ENCODE measurements at regions not wholly inside any gene's neighbourhood (a gene's known extent, or its start where the extent isn't known, plus 50 kb on each side); places are given as distances from the start of the nearest gene placed in this dataset.
"Not testable (repeated sequence)": the region's sequence is repeated elsewhere in the genome, so short reads cannot be mapped to it uniquely, and the experiment has no call there.

GRCh38 chrX:138866643-138867042, 155.1 kb upstream of the FGF13 start:
- no peak for TF ChIP-seq POLR2A (IDR thresholded peaks at IDR 0.05; ENCODE audit: low read depth, low read length)
- TF ChIP-seq TAF1 (IDR thresholded peaks at IDR 0.05; ENCODE audit: borderline replicate concordance, low read depth, low read length): no peak
- TF ChIP-seq POLR2AphosphoS5 (IDR thresholded peaks at IDR 0.05; ENCODE audit: low read depth, low read length): no peak
- DNase-seq (ENCODE audit: insufficient read length) (no peak), FAIRE-seq (no peak)

- FAIRE-seq (no peak), DNase-seq (ENCODE audit: insufficient read length) (no peak)
- no peak for TF ChIP-seq POLR2AphosphoS5 (IDR thresholded peaks at IDR 0.05; ENCODE audit: low read depth, low read length)
- no peak for TF ChIP-seq POLR2A (IDR thresholded peaks at IDR 0.05; ENCODE audit: low read depth, low read length)
- no peak for TF ChIP-seq TAF1 (IDR thresholded peaks at IDR 0.05; ENCODE audit: borderline replicate concordance, low read depth, low read length)
These were observed 153.7 kb upstream of the FGF13 start for GRCh38 chrX:138865093-138865649.

- TF ChIP-seq POLR2AphosphoS5 (IDR thresholded peaks at IDR 0.05; ENCODE audit: low read depth, low read length) (no peak), POLR2A (IDR thresholded peaks at IDR 0.05; ENCODE audit: low read depth, low read length) (no peak), TAF1 (IDR thresholded peaks at IDR 0.05; ENCODE audit: borderline replicate concordance, low read depth, low read length) (no peak)
- no peak for FAIRE-seq
- no peak for DNase-seq (ENCODE audit: insufficient read length)
These were observed 147.9 kb upstream of the FGF13 start for GRCh38 chrX:138859421-138859820.

GRCh38 chrX:138858951-138859350, 147.4 kb upstream of the FGF13 start:
- FAIRE-seq: no peak

GRCh38 chrX:138858438-138858837, 146.9 kb upstream of the FGF13 start:
- no peak for FAIRE-seq
- TF ChIP-seq POLR2AphosphoS5 (IDR thresholded peaks at IDR 0.05; ENCODE audit: low read depth, low read length) (no peak), TAF1 (IDR thresholded peaks at IDR 0.05; ENCODE audit: borderline replicate concordance, low read depth, low read length) (no peak), POLR2A (IDR thresholded peaks at IDR 0.05; ENCODE audit: low read depth, low read length) (no peak)
- DNase-seq (ENCODE audit: insufficient read length): no peak

More at GRCh38 chrX:138858951-138859350, 147.4 kb upstream of the FGF13 start:
- DNase-seq (ENCODE audit: insufficient read length): no peak
- no peak for TF ChIP-seq POLR2A (IDR thresholded peaks at IDR 0.05; ENCODE audit: low read depth, low read length)
- no peak for TF ChIP-seq POLR2AphosphoS5 (IDR thresholded peaks at IDR 0.05; ENCODE audit: low read depth, low read length)
- TF ChIP-seq TAF1 (IDR thresholded peaks at IDR 0.05; ENCODE audit: borderline replicate concordance, low read depth, low read length): no peak

GRCh38 chrX:138856881-138857604, 145.5 kb upstream of the FGF13 start:
- DNase-seq (ENCODE audit: insufficient read length) (no peak), FAIRE-seq (no peak)
- TF ChIP-seq POLR2AphosphoS5 (IDR thresholded peaks at IDR 0.05; ENCODE audit: low read depth, low read length): no peak
- TF ChIP-seq TAF1 (IDR thresholded peaks at IDR 0.05; ENCODE audit: borderline replicate concordance, low read depth, low read length): no peak
- no peak for TF ChIP-seq POLR2A (IDR thresholded peaks at IDR 0.05; ENCODE audit: low read depth, low read length)

GRCh38 chrX:138853936-138854335, 142.4 kb upstream of the FGF13 start:
- DNase-seq (ENCODE audit: insufficient read length) (no peak), FAIRE-seq (no peak)
- TF ChIP-seq POLR2AphosphoS5 (IDR thresholded peaks at IDR 0.05; ENCODE audit: low read depth, low read length) (no peak), POLR2A (IDR thresholded peaks at IDR 0.05; ENCODE audit: low read depth, low read length) (no peak)

- FAIRE-seq (no peak), DNase-seq (ENCODE audit: insufficient read length) (no peak)
- TF ChIP-seq POLR2A (IDR thresholded peaks at IDR 0.05; ENCODE audit: low read depth, low read length) (no peak), TAF1 (IDR thresholded peaks at IDR 0.05; ENCODE audit: borderline replicate concordance, low read depth, low read length) (no peak), POLR2AphosphoS5 (IDR thresholded peaks at IDR 0.05; ENCODE audit: low read depth, low read length) (no peak)
These were observed 138.0 kb upstream of the FGF13 start for GRCh38 chrX:138849521-138849920.

- TF ChIP-seq POLR2A (IDR thresholded peaks at IDR 0.05; ENCODE audit: low read depth, low read length): no peak
- no peak for TF ChIP-seq TAF1 (IDR thresholded peaks at IDR 0.05; ENCODE audit: borderline replicate concordance, low read depth, low read length)
- no peak for TF ChIP-seq POLR2AphosphoS5 (IDR thresholded peaks at IDR 0.05; ENCODE audit: low read depth, low read length)
- FAIRE-seq (no peak), DNase-seq (ENCODE audit: insufficient read length) (no peak)
These were observed 136.4 kb upstream of the FGF13 start for GRCh38 chrX:138847930-138848329.

- TF ChIP-seq POLR2A (IDR thresholded peaks at IDR 0.05; ENCODE audit: low read depth, low read length): no peak
- no peak for TF ChIP-seq TAF1 (IDR thresholded peaks at IDR 0.05; ENCODE audit: borderline replicate concordance, low read depth, low read length)
- no peak for TF ChIP-seq POLR2AphosphoS5 (IDR thresholded peaks at IDR 0.05; ENCODE audit: low read depth, low read length)
- no peak for DNase-seq (ENCODE audit: insufficient read length)
- no peak for FAIRE-seq
These were observed 134.3 kb upstream of the FGF13 start for GRCh38 chrX:138845786-138846185.

GRCh38 chrX:138807400-138807799, 95.9 kb upstream of the FGF13 start:
- not testable (repeated sequence) for FAIRE-seq; DNase-seq (ENCODE audit: insufficient read length)

- DNase-seq (ENCODE audit: insufficient read length) (no peak), FAIRE-seq (no peak)
- TF ChIP-seq POLR2AphosphoS5 (IDR thresholded peaks at IDR 0.05; ENCODE audit: low read depth, low read length): no peak
These were observed 82.7 kb upstream of the FGF13 start for GRCh38 chrX:138794246-138794645.
